ENCODE measurements at regions not wholly inside any gene's neighbourhood (a gene's known extent, or its start where the extent isn't known, plus 50 kb on each side); places are given as distances from the start of the nearest gene placed in this dataset.

DNA sequence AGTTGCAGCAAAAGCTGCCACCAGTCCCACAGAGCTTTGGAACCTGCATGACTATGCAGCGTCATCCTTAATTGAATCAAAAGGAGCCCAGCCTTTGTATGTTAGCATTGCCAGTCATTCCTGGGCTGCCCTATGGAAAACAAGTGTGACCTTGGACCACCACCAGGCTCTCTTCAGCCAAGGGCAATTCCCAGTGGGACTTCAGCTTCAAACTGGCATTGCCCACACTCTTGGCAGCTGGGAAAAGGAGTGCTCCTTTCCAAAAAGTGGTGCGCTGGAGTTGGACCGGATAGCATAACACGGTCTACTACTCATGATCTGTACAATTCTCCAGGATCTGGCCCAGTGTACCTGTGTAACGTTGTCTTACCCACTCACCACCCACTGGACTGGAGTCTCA, 259.5 kb downstream of the MREG start:
- TF ChIP-seq, protein P1, sequence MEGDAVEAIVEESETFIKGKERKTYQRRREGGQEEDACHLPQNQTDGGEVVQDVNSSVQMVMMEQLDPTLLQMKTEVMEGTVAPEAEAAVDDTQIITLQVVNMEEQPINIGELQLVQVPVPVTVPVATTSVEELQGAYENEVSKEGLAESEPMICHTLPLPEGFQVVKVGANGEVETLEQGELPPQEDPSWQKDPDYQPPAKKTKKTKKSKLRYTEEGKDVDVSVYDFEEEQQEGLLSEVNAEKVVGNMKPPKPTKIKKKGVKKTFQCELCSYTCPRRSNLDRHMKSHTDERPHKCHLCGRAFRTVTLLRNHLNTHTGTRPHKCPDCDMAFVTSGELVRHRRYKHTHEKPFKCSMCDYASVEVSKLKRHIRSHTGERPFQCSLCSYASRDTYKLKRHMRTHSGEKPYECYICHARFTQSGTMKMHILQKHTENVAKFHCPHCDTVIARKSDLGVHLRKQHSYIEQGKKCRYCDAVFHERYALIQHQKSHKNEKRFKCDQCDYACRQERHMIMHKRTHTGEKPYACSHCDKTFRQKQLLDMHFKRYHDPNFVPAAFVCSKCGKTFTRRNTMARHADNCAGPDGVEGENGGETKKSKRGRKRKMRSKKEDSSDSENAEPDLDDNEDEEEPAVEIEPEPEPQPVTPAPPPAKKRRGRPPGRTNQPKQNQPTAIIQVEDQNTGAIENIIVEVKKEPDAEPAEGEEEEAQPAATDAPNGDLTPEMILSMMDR (IDR thresholded peaks at IDR 0.05; ENCODE audit: low read depth, low read length, poor library complexity, severe bottlenecking) = no peak
- no peak for TF ChIP-seq EZH2phosphoT487 (IDR thresholded peaks at IDR 0.05; ENCODE audit: borderline replicate concordance, low read length)

All from DOHH2 (cell line).